Panc1 (cell line): ENCODE measurements at regions not wholly inside any gene's neighbourhood (a gene's known extent, or its start where the extent isn't known, plus 50 kb on each side); places are given as distances from the start of the nearest gene placed in this dataset.

Experiments
- POLR2AphosphoS5 ChIP-seq: IDR thresholded peaks from 2 replicates; pipeline ENCODE4 v1.6.1; 2012; ENCODE audit warnings: mild to moderate bottlenecking, low read depth, low read length, moderate library complexity
- REST ChIP-seq, 2 experiments: IDR thresholded peaks; 2 replicates each; pipeline ENCODE4 v1.6.1; 2011 to 2012; ENCODE audit warnings: low read depth in 2 of 2, control low read depth in 1 of 2, low read length in 1 of 2, mild to moderate bottlenecking in 1 of 2, moderate library complexity in 1 of 2; ENCODE audit not compliant: insufficient read depth in 1 of 2
- SIN3A ChIP-seq: IDR thresholded peaks from 2 replicates; pipeline ENCODE4 v1.6.1; 2012; ENCODE audit warnings: low read depth, mild to moderate bottlenecking, low read length, moderate library complexity, borderline replicate concordance; ENCODE audit not compliant: insufficient read depth
- TCF7L2 ChIP-seq: IDR thresholded peaks from 2 replicates; pipeline ENCODE4 v1.6.1; 2011; ENCODE audit warnings: mild to moderate bottlenecking, low read depth, low read length, inconsistent platforms
- TF ChIP-seq, protein P1 (sequence below): fragments of 450-650 bp; IDR thresholded peaks from 2 replicates; pipeline ENCODE4 v1.5.1; 2017; ENCODE audit warnings: mild to moderate bottlenecking

DNA sequence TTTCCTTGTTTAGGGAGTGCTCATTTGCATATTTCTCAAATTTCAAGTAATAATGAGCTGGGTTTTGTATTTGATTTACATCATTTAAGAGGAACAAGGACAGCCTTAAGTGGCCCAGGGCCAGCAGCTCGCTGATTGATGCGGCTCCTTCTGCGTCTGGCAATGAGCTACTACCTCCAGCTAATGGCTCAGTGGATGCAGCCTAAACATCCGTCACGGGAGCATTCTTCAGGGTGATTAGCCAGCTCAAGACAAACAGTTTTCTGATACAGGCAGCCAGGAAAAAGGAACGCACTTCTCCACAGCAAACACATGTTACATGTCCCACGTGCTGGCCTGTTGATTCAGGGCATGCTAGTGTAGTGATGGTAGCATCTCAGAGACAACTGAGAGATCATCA lies 169.3 kb upstream of the TCERG1L start:
- TF ChIP-seq POLR2AphosphoS5 = no peak
- TF ChIP-seq, protein P1, sequence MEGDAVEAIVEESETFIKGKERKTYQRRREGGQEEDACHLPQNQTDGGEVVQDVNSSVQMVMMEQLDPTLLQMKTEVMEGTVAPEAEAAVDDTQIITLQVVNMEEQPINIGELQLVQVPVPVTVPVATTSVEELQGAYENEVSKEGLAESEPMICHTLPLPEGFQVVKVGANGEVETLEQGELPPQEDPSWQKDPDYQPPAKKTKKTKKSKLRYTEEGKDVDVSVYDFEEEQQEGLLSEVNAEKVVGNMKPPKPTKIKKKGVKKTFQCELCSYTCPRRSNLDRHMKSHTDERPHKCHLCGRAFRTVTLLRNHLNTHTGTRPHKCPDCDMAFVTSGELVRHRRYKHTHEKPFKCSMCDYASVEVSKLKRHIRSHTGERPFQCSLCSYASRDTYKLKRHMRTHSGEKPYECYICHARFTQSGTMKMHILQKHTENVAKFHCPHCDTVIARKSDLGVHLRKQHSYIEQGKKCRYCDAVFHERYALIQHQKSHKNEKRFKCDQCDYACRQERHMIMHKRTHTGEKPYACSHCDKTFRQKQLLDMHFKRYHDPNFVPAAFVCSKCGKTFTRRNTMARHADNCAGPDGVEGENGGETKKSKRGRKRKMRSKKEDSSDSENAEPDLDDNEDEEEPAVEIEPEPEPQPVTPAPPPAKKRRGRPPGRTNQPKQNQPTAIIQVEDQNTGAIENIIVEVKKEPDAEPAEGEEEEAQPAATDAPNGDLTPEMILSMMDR = no peak
- TF ChIP-seq TCF7L2 = no peak
- TF ChIP-seq REST (IDR thresholded peaks at IDR 0.05; ENCODE audit: insufficient read depth in 1 of 2, low read depth in 2 of 2, low read length in 1 of 2) = no peak
- TF ChIP-seq SIN3A = no peak
